Left hindlimb (tissue), 1 donor: ENCODE measurements at regions not wholly inside any gene's neighbourhood (a gene's known extent, or its start where the extent isn't known, plus 50 kb on each side); places are given as distances from the start of the nearest gene placed in this dataset.
"Not testable (repeated sequence)": the region's sequence is repeated elsewhere in the genome, so short reads cannot be mapped to it uniquely, and the experiment has no call there.

ENCODE experiments used
- DNase-seq: peaks from one replicate; pipeline ENCODE4 v3.0.0-alpha.2; 2018

GRCh38 chr5:57937501-57938173 is 455.0 kb upstream of the ACTBL2 start:
- DNase-seq: no peak

- no peak for DNase-seq
Measured at GRCh38 chr5:57937025-57937424, 454.4 kb upstream of the ACTBL2 start.

- no peak for DNase-seq
Measured at GRCh38 chr5:57932761-57933160, 450.1 kb upstream of the ACTBL2 start.

- DNase-seq: no peak
Measured at GRCh38 chr5:57931807-57932206, 449.2 kb upstream of the ACTBL2 start.

GRCh38 chr5:57931352-57931751 is 448.7 kb upstream of the ACTBL2 start:
- DNase-seq: no peak

GRCh38 chr5:57929271-57929670 is 446.7 kb upstream of the ACTBL2 start:
- no peak for DNase-seq

- DNase-seq: not testable (repeated sequence)
Measured at GRCh38 chr5:57923094-57923493, 440.5 kb upstream of the ACTBL2 start.

- DNase-seq: no peak
Measured at GRCh38 chr5:57917004-57917403, 434.4 kb upstream of the ACTBL2 start.

- DNase-seq: no peak
Measured at GRCh38 chr5:57915536-57915935, 432.9 kb upstream of the ACTBL2 start.

- DNase-seq: no peak
Measured at GRCh38 chr5:57911438-57911837, 428.8 kb upstream of the ACTBL2 start.

- no peak for DNase-seq
Measured at GRCh38 chr5:57906671-57907070, 424.1 kb upstream of the ACTBL2 start.

- no peak for DNase-seq
Measured at GRCh38 chr5:57903458-57903857, 420.8 kb upstream of the ACTBL2 start.

GRCh38 chr5:57902095-57902494 is 419.5 kb upstream of the ACTBL2 start:
- DNase-seq: no peak

- DNase-seq: no peak
Measured at GRCh38 chr5:57900381-57900944, 417.9 kb upstream of the ACTBL2 start.

GRCh38 chr5:57896576-57896975 is 414.0 kb upstream of the ACTBL2 start:
- no peak for DNase-seq

GRCh38 chr5:57895766-57896165 is 413.2 kb upstream of the ACTBL2 start:
- DNase-seq: no peak

- DNase-seq: no peak
Measured at GRCh38 chr5:57893926-57894325, 411.3 kb upstream of the ACTBL2 start.

GRCh38 chr5:57891443-57891842 is 408.8 kb upstream of the ACTBL2 start:
- DNase-seq: no peak

GRCh38 chr5:57889558-57889957 is 406.9 kb upstream of the ACTBL2 start:
- no peak for DNase-seq

GRCh38 chr5:57887851-57888621 is 405.4 kb upstream of the ACTBL2 start:
- no peak for DNase-seq

- DNase-seq: no peak
Measured at GRCh38 chr5:57884346-57885102, 401.9 kb upstream of the ACTBL2 start.

GRCh38 chr5:57880216-57880615 is 397.6 kb upstream of the ACTBL2 start:
- no peak for DNase-seq

- no peak for DNase-seq
Measured at GRCh38 chr5:57878301-57878722, 395.7 kb upstream of the ACTBL2 start.
